ENCODE measurements at regions not wholly inside any gene's neighbourhood (a gene's known extent, or its start where the extent isn't known, plus 50 kb on each side); places are given as distances from the start of the nearest gene placed in this dataset.

DNA sequence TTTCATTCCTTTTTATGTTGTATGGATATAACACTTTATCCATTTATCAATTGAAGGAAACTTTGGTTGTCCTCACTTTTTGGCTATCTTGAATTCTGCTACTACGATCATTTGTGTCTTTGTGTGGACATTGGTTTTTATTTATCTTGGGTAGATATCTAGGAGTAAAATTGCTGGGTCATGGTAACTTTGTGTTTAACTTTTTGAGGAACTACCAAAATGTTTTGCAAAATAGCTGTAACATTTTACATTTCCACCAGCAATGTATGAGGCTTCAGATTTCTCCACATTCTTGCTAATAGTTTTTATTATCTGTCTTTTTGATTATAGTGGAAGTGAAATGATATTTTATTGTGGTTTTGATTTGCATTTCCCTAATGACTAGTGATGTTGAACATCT, 55.6 kb downstream of the TLNRD1 start:
- WGBS, result 77% methylated on average over 1 of the region's 1 CpG
- intact Hi-C loops (cut with DNase I), result no loop called here
- TF ChIP-seq EP300 (IDR thresholded peaks at IDR 0.05) (no peak), POLR2AphosphoS5 (IDR thresholded peaks at IDR 0.05) (no peak), POLR2A (IDR thresholded peaks at IDR 0.05; ENCODE audit: low read depth) (no peak)
- TF ChIP-seq, protein P1, sequence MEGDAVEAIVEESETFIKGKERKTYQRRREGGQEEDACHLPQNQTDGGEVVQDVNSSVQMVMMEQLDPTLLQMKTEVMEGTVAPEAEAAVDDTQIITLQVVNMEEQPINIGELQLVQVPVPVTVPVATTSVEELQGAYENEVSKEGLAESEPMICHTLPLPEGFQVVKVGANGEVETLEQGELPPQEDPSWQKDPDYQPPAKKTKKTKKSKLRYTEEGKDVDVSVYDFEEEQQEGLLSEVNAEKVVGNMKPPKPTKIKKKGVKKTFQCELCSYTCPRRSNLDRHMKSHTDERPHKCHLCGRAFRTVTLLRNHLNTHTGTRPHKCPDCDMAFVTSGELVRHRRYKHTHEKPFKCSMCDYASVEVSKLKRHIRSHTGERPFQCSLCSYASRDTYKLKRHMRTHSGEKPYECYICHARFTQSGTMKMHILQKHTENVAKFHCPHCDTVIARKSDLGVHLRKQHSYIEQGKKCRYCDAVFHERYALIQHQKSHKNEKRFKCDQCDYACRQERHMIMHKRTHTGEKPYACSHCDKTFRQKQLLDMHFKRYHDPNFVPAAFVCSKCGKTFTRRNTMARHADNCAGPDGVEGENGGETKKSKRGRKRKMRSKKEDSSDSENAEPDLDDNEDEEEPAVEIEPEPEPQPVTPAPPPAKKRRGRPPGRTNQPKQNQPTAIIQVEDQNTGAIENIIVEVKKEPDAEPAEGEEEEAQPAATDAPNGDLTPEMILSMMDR (IDR thresholded peaks at IDR 0.05), result no peak

DNA sequence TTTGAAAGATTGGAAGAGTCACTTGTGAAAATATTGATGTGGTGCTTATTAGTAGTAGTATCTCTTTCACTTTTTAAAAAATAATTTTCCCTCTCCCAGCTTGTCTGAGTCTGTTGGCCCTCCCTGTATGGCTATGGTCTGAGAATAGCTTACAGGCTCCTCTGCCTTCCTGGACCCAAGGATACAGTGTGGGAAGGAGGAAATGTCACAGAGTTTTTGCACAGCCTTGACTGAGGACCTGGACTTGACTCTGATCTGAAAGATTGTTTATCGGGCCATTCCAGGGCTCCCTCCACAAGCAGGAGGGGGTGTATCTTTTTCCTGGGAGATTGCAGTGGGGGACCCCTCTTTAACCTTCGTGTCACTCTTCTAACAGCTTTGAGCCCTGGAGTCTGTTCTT, 59.7 kb downstream of the TLNRD1 start:
- intact Hi-C loops (cut with DNase I), result no loop called here
- WGBS, result 81% methylated on average over 2 of the region's 2 CpGs
- TF ChIP-seq POLR2AphosphoS5 (IDR thresholded peaks at IDR 0.05) (no peak), POLR2A (IDR thresholded peaks at IDR 0.05; ENCODE audit: low read depth) (no peak), EP300 (IDR thresholded peaks at IDR 0.05) (no peak)
- TF ChIP-seq, protein P1 (IDR thresholded peaks at IDR 0.05), result no peak
- no peak for DNase-seq (ENCODE audit: extremely low spot score)
- no peaks in the 10 kb centered on the region for H3K27me3 ChIP-seq
- H3K4me1 ChIP-seq, result no peaks in the 10 kb centered on the region
- no peak overlapping the region for H3K27ac ChIP-seq (replicated peaks in 1 of 4)
- peaks cover 0 to 7% (median 0%) of the 10 kb centered on the region in 4 donors for H3K9me3 ChIP-seq
- no peak overlapping the region for H3K4me3 ChIP-seq
- no peaks in the 10 kb centered on the region for H3K36me3 ChIP-seq

More for the DNA sequence above, 55.6 kb downstream of the TLNRD1 start:
- DNase-seq (ENCODE audit: extremely low spot score), result no peak
- no peaks in the 10 kb centered on the region for H3K36me3 ChIP-seq
- peaks cover 0 to 7% (median 0%) of the 10 kb centered on the region in 4 donors for H3K9me3 ChIP-seq
- no peaks in the 10 kb centered on the region for H3K4me1 ChIP-seq
- H3K4me3 ChIP-seq, result no peak overlapping the region
- H3K27ac ChIP-seq (replicated peaks in 1 of 4), result no peak overlapping the region
- no peaks in the 10 kb centered on the region for H3K27me3 ChIP-seq

DNA sequence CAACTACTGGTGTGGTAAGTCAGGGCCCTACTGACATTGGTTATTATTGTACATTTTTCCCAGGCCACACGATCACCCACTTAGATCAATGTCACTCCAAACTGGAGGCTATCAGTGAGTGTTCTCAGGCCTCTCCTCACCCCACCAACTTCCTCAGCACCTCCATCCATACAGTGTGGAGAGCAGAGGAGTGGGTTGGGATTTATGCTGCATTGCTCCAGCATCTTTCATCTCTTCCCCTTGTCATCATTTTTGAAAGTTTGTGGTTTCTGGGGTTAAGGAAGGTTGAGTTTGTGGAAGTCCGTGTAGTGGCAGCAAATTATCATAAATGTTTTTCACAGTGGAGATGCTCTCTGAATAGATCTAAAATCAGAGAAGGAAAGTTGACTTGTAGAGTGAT, 60.2 kb downstream of the TLNRD1 start:
- Histone ChIP-seq H3K9me3 (peaks cover 0 to 7% (median 0%) of the 10 kb centered on the region in 4 donors), H3K4me1 (no peaks in the 10 kb centered on the region), H3K36me3 (no peaks in the 10 kb centered on the region), H3K27ac (replicated peaks in 1 of 4) (no peak overlapping the region), H3K27me3 (no peaks in the 10 kb centered on the region), H3K4me3 (no peak overlapping the region)
- intact Hi-C loops (cut with DNase I), result no loop called here
- no peak for DNase-seq (ENCODE audit: extremely low spot score)
- TF ChIP-seq POLR2A (IDR thresholded peaks at IDR 0.05; ENCODE audit: low read depth) (no peak), POLR2AphosphoS5 (IDR thresholded peaks at IDR 0.05) (no peak), EP300 (IDR thresholded peaks at IDR 0.05) (no peak)
- TF ChIP-seq, protein P1 (IDR thresholded peaks at IDR 0.05), result no peak
- 66% methylated on average over 2 of the region's 2 CpGs for WGBS

DNA sequence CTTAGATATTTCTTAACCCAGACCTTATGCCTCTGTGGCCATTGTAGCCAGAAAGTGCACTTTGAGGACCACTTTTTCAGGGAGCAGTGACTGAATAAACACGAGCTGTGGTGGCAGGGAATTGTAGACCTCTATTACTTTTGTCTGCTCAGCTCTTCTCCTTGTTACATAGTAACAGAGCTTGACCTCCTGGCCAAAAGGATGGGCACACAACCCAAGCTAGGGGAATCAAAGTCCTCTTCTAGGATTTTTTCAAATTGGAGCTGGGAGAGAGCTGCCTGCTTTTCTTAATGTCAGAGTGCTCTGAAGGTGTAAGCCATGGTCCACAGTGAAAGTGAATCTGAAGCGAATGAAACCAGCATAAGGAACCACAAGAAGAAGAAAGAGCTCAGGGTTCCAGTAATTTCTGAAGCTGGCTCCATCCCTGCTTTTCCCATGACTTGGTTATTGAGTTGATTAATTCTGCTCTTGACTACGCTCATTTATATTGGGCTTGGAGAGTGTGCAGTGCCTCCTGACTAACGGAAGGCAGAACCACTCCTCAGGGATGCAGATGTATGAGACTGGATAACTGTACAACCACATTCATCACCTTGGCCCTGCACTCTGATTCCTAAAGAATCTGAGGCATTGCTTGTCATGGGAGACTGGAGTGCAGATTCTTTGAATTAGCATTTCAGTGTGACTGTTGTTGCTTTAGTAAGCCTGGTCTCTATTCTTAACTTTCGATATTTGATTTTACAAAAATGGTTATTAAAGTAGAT, 60.9 kb downstream of the TLNRD1 start:
- intact Hi-C loops (cut with DNase I), result no loop called here
- H3K27ac ChIP-seq (replicated peaks in 1 of 4), result no peak overlapping the region
- no peak overlapping the region for H3K4me3 ChIP-seq
- TF ChIP-seq EP300 (IDR thresholded peaks at IDR 0.05), result no peak
- TF ChIP-seq POLR2AphosphoS5 (IDR thresholded peaks at IDR 0.05), result no peak
- TF ChIP-seq, protein P1 (IDR thresholded peaks at IDR 0.05), result no peak
- no peak for TF ChIP-seq POLR2A (IDR thresholded peaks at IDR 0.05; ENCODE audit: low read depth)
- H3K4me1 ChIP-seq, result no peaks in the 10 kb centered on the region
- DNase-seq (ENCODE audit: extremely low spot score), result no peak
- no peaks in the 10 kb centered on the region for H3K27me3 ChIP-seq
- peaks cover 0 to 7% (median 0%) of the 10 kb centered on the region in 4 donors for H3K9me3 ChIP-seq
- WGBS, result 84% methylated on average over 5 of the region's 5 CpGs
- no peaks in the 10 kb centered on the region for H3K36me3 ChIP-seq
